ENCODE measurements at regions not wholly inside any gene's neighbourhood (a gene's known extent, or its start where the extent isn't known, plus 50 kb on each side); places are given as distances from the start of the nearest gene placed in this dataset.

DNA sequence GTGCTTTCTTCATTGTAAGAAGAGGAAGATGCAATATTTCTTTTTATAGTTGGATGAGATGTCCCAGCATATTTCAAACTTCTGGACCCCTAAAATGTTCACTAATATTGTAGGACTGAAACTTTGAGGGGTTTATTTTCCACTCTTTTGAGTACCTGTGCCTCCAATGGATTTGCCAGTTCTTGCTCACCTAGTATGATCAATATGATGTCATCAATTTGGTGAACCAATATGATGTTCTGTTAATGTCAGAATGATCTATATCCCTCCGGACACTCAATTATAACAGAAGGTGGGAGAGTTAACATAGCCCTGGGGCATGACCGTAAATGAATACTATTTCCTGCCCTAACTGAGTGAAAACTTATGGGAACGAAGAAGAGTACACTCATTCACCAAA, 178.3 kb downstream of the CBLN1 start:
- TF ChIP-seq, protein P1, sequence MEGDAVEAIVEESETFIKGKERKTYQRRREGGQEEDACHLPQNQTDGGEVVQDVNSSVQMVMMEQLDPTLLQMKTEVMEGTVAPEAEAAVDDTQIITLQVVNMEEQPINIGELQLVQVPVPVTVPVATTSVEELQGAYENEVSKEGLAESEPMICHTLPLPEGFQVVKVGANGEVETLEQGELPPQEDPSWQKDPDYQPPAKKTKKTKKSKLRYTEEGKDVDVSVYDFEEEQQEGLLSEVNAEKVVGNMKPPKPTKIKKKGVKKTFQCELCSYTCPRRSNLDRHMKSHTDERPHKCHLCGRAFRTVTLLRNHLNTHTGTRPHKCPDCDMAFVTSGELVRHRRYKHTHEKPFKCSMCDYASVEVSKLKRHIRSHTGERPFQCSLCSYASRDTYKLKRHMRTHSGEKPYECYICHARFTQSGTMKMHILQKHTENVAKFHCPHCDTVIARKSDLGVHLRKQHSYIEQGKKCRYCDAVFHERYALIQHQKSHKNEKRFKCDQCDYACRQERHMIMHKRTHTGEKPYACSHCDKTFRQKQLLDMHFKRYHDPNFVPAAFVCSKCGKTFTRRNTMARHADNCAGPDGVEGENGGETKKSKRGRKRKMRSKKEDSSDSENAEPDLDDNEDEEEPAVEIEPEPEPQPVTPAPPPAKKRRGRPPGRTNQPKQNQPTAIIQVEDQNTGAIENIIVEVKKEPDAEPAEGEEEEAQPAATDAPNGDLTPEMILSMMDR (conservative IDR thresholded peaks at IDR 0.05 in 1 of 2, IDR thresholded peaks at IDR 0.05 in 1 of 2; ENCODE audit: low read depth in 1 of 2, low read length in 2 of 2), result no peak
- TF ChIP-seq EZH2 (IDR thresholded peaks at IDR 0.05; ENCODE audit: low read length, missing control alignments), result no peak

Measured in fibroblast of lung (primary cell).